H9 (cell line): ENCODE measurements at regions not wholly inside any gene's neighbourhood (a gene's known extent, or its start where the extent isn't known, plus 50 kb on each side); places are given as distances from the start of the nearest gene placed in this dataset.

Experiments
- DNase-seq: peaks from one replicate; pipeline ENCODE4 v3.0.0-alpha.2; 2017
- H2AFZ ChIP-seq: one replicate; pipeline ENCODE4 v1.6.1; 2013; ENCODE audit warnings: mild to moderate bottlenecking, low read length, control low read depth, moderate library complexity
- H2AK5ac ChIP-seq: 2 replicates; pipeline ENCODE4 v1.6.1; 2013; ENCODE audit warnings: low read length, control low read depth, mixed read lengths; ENCODE audit not compliant: insufficient read length
- H2BK120ac ChIP-seq: one replicate; pipeline ENCODE4 v1.6.1; 2013; ENCODE audit warnings: low read depth, mild to moderate bottlenecking, low read length, control low read depth, inconsistent platforms; ENCODE audit not compliant: poor library complexity, severe bottlenecking
- H2BK12ac ChIP-seq: 2 replicates; pipeline ENCODE4 v1.6.1; 2013; ENCODE audit warnings: low read length, control low read depth, mixed read lengths, low read depth; ENCODE audit not compliant: insufficient read length
- H2BK15ac ChIP-seq: 2 replicates; pipeline ENCODE4 v1.6.1; 2013; ENCODE audit warnings: low read depth, low read length, control low read depth
- H2BK20ac ChIP-seq: one replicate; pipeline ENCODE4 v1.6.1; 2013; ENCODE audit warnings: low read depth, mild to moderate bottlenecking, low read length, control low read depth, inconsistent platforms; ENCODE audit not compliant: poor library complexity, severe bottlenecking
- H2BK5ac ChIP-seq: 2 replicates; pipeline ENCODE4 v1.6.1; 2013; ENCODE audit warnings: low read length, control low read depth, mixed read lengths; ENCODE audit not compliant: insufficient read length
- H3K14ac ChIP-seq: 2 replicates; pipeline ENCODE4 v1.6.1; 2013; ENCODE audit warnings: low read length, control low read depth; ENCODE audit not compliant: insufficient read depth
- H3K18ac ChIP-seq: 2 replicates; pipeline ENCODE4 v1.6.1; 2013; ENCODE audit warnings: low read depth, mild to moderate bottlenecking, mixed read lengths, low read length, control low read depth; ENCODE audit not compliant: insufficient read length
- H3K23ac ChIP-seq: 2 replicates; pipeline ENCODE4 v1.6.1; 2013; ENCODE audit warnings: low read length, control low read depth, mixed read lengths, low read depth; ENCODE audit not compliant: insufficient read length
- H3K23me2 ChIP-seq: 2 replicates; pipeline ENCODE4 v1.6.1; 2013; ENCODE audit warnings: low read depth, mild to moderate bottlenecking, mixed read lengths, low read length, control low read depth; ENCODE audit not compliant: insufficient read length, poor library complexity, severe bottlenecking
- H3K27ac ChIP-seq: 2 replicates; pipeline ENCODE4 v1.5.1; 2013; ENCODE audit warnings: low read length, control low read depth, mixed read lengths, low read depth; ENCODE audit not compliant: insufficient read length
- H3K27me3 ChIP-seq: 2 replicates; pipeline ENCODE4 v1.6.1; 2013; ENCODE audit warnings: low read length, control low read depth, inconsistent platforms; ENCODE audit not compliant: insufficient read depth
- H3K4ac ChIP-seq: 2 replicates; pipeline ENCODE4 v1.6.1; 2013; ENCODE audit warnings: low read depth, mild to moderate bottlenecking, control low read depth, inconsistent platforms, low read length, moderate library complexity
- H3K4me1 ChIP-seq: 2 replicates; pipeline ENCODE4 v1.6.1; 2013; ENCODE audit warnings: low read length, control low read depth, inconsistent platforms; ENCODE audit not compliant: insufficient read depth
- H3K4me2 ChIP-seq: 2 replicates; pipeline ENCODE4 v1.6.1; 2013; ENCODE audit warnings: low read length, control low read depth, mixed read lengths; ENCODE audit not compliant: insufficient read length, insufficient read depth
- H3K56ac ChIP-seq: 2 replicates; pipeline ENCODE4 v1.6.1; 2013; ENCODE audit warnings: low read depth, mild to moderate bottlenecking, mixed read lengths, low read length, control low read depth; ENCODE audit not compliant: insufficient read length
- H3K79me1 ChIP-seq: 2 replicates; pipeline ENCODE4 v1.6.1; 2013; ENCODE audit warnings: low read depth, mild to moderate bottlenecking, moderate library complexity, low read length, control low read depth, inconsistent platforms; ENCODE audit not compliant: insufficient read depth, poor library complexity, severe bottlenecking
- H3K79me2 ChIP-seq: 2 replicates; pipeline ENCODE4 v1.6.1; 2013; ENCODE audit warnings: low read length, control low read depth, inconsistent platforms; ENCODE audit not compliant: insufficient read depth
- H3K9ac ChIP-seq: 2 replicates; pipeline ENCODE4 v1.6.1; 2013; ENCODE audit warnings: low read length, control low read depth, mixed read lengths; ENCODE audit not compliant: insufficient read length; ENCODE audit errors: extremely low read depth
- H3K9me3 ChIP-seq: one replicate; pipeline ENCODE4 v1.6.1; 2013; ENCODE audit warnings: low read depth, low read length, inconsistent platforms; ENCODE audit not compliant: control insufficient read depth
- H3T11ph ChIP-seq: one replicate; pipeline ENCODE4 v1.6.1; 2013; ENCODE audit warnings: mild to moderate bottlenecking, low read length, control low read depth, inconsistent platforms
- H4K20me1 ChIP-seq: one replicate; pipeline ENCODE4 v1.6.1; 2013; ENCODE audit not compliant: control insufficient read depth, insufficient read length, insufficient read depth
- H4K5ac ChIP-seq: 2 replicates; pipeline ENCODE4 v1.6.1; 2013; ENCODE audit warnings: low read depth, mild to moderate bottlenecking, mixed read lengths, low read length, control low read depth; ENCODE audit not compliant: insufficient read length
- H4K8ac ChIP-seq: replicated peaks from 2 replicates; pipeline ENCODE4 v1.6.1; 2013; ENCODE audit warnings: low read length, control low read depth, mixed read lengths, low read depth; ENCODE audit not compliant: insufficient read length
- H4K91ac ChIP-seq: 2 replicates; pipeline ENCODE4 v1.6.1; 2013; ENCODE audit warnings: low read depth, mild to moderate bottlenecking, moderate library complexity, mixed read lengths, low read length, control low read depth; ENCODE audit not compliant: insufficient read length
- H3K27ac Mint-ChIP-seq, 3 experiments: 2 replicates in 2 of 3; 3 replicates in 1 of 3; pipeline ENCODE4 v1.8.0; 2020 to 2021; ENCODE audit warnings: mixed read lengths in 3 of 3, mild to moderate bottlenecking in 1 of 3, moderate library complexity in 1 of 3
- H3K27me3 Mint-ChIP-seq: 2 replicates; pipeline ENCODE4 v1.8.0; 2021; ENCODE audit warnings: low read depth, mild to moderate bottlenecking, moderate library complexity, mixed read lengths
- H3K36me3 Mint-ChIP-seq, 3 experiments: 2 replicates in 2 of 3; 3 replicates in 1 of 3; pipeline ENCODE4 v1.8.0; 2020 to 2021; ENCODE audit warnings: low read depth in 3 of 3, mixed read lengths in 3 of 3; ENCODE audit not compliant: insufficient read depth in 1 of 3
- H3K4me1 Mint-ChIP-seq, 2 experiments: 2 replicates each; pipeline ENCODE4 v1.8.0; 2020; ENCODE audit warnings: mixed read lengths in 2 of 2
- H3K4me3 Mint-ChIP-seq, 2 experiments: 2 replicates in 1 of 2; 3 replicates in 1 of 2; pipeline ENCODE4 v1.8.0; 2020 to 2021; ENCODE audit warnings: mild to moderate bottlenecking in 2 of 2, mixed read lengths in 2 of 2, moderate library complexity in 1 of 2
- H3K9me3 Mint-ChIP-seq, 2 experiments: 2 replicates in 1 of 2; 3 replicates in 1 of 2; pipeline ENCODE4 v1.8.0; 2020; ENCODE audit warnings: mild to moderate bottlenecking in 2 of 2, mixed read lengths in 2 of 2, moderate library complexity in 1 of 2
- WGBS: extraction: QIAGEN DNeasy Blood & Tissue Kit; methylation state at CpG from one replicate; pipeline ENCODE4 v1.1.7; 2013; ENCODE audit warnings: missing lambda C conversion rate, low lambda C conversion rate, mixed read lengths; ENCODE audit not compliant: insufficient read length; ENCODE audit errors: extremely low coverage; 5-methylcytosine and 5-hydroxymethylcytosine counted together
- TF ChIP-seq, protein P1 (sequence below): fragments of 200-600 bp; sonication (generic); conservative IDR thresholded peaks from 3 replicates; pipeline ENCODE4 v1.8.0; 2021; ENCODE audit warnings: antibody characterized with exemption, mild to moderate bottlenecking

DNA sequence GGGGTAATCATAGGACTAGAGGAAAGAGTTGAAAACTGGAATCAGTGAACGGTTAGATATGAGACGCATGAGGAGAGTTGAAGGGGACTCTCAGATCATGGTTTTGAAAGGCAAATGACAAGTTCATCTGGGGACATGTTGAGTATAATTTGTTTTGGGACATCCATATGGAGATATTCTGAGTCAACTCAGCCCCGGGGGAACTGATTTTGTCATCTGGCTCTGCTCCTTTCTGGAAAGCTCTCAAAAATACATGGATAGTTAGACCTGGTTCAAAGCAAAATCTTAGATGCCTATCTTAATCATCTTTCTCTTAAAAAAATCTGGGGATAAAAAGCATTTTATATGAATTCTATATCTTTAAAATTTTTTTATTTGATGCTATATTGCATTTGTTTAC is 161.2 kb downstream of the SNX18 start:
- Histone ChIP-seq H4K5ac (no peak overlapping the region), H2AFZ (no peak overlapping the region), H3K23ac (no peak overlapping the region), H3K9ac (no peak overlapping the region), H3K4me2 (no peak overlapping the region), H3K14ac (no peak overlapping the region), H3K27ac (no peak overlapping the region), H3K23me2 (no peaks in the 10 kb centered on the region), H4K91ac (no peak overlapping the region), H3K56ac (no peak overlapping the region), H3K79me2 (no peaks in the 10 kb centered on the region), H3K79me1 (no peaks in the 10 kb centered on the region), H4K20me1 (no peaks in the 10 kb centered on the region), H3K9me3 (no peaks in the 10 kb centered on the region), H2BK5ac (no peak overlapping the region), H2BK12ac (no peak overlapping the region), H2BK15ac (no peak overlapping the region), H2AK5ac (no peak overlapping the region), H3K4me1 (no peaks in the 10 kb centered on the region), H3K27me3 (no peaks in the 10 kb centered on the region), H3K4ac (no peak overlapping the region), H2BK120ac (no peak overlapping the region), H3T11ph (no peak overlapping the region), H3K18ac (no peak overlapping the region), H4K8ac (no peak overlapping the region), H2BK20ac (no peak overlapping the region)
- Mint-ChIP-seq H3K36me3 (no peaks in the 10 kb centered on the region), H3K9me3 (peaks cover 3 to 4% of the 10 kb centered on the region in 2 experiments; a peak in 2 of 5 replicates), H3K4me3 (no peak overlapping the region), H3K4me1 (no peaks in the 10 kb centered on the region), H3K27me3 (peaks cover 2% of the 10 kb centered on the region; the same call in 1 of the 2 replicates), H3K27ac (no peak overlapping the region; a peak in 1 of 7 replicates)
- DNase-seq, result no peak
- no CpG with 5 or more reads among the region's 3 CpGs for WGBS
- TF ChIP-seq, protein P1, sequence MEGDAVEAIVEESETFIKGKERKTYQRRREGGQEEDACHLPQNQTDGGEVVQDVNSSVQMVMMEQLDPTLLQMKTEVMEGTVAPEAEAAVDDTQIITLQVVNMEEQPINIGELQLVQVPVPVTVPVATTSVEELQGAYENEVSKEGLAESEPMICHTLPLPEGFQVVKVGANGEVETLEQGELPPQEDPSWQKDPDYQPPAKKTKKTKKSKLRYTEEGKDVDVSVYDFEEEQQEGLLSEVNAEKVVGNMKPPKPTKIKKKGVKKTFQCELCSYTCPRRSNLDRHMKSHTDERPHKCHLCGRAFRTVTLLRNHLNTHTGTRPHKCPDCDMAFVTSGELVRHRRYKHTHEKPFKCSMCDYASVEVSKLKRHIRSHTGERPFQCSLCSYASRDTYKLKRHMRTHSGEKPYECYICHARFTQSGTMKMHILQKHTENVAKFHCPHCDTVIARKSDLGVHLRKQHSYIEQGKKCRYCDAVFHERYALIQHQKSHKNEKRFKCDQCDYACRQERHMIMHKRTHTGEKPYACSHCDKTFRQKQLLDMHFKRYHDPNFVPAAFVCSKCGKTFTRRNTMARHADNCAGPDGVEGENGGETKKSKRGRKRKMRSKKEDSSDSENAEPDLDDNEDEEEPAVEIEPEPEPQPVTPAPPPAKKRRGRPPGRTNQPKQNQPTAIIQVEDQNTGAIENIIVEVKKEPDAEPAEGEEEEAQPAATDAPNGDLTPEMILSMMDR, result no peak
